HG03103 (cell line): ENCODE measurements at regions not wholly inside any gene's neighbourhood (a gene's known extent, or its start where the extent isn't known, plus 50 kb on each side); places are given as distances from the start of the nearest gene placed in this dataset.

Source experiments
- ATAC-seq: cut with Tn5 transposase; IDR thresholded peaks from one replicate; pipeline ENCODE4 v1.9.1; 2021; ENCODE audit warnings: low read depth; ENCODE audit not compliant: unreplicated experiment

- no peak for ATAC-seq
These were observed 121.3 kb upstream of the HABP2 start for GRCh38 chr10:113431398-113432160.

GRCh38 chr10:113433711-113434110 is 119.1 kb upstream of the HABP2 start:
- ATAC-seq, result no peak

GRCh38 chr10:113434315-113434714 is 118.5 kb upstream of the HABP2 start:
- ATAC-seq, result no peak

- ATAC-seq, result no peak
These were observed 117.9 kb upstream of the HABP2 start for GRCh38 chr10:113434950-113435349.

- ATAC-seq, result no peak
These were observed 117.0 kb upstream of the HABP2 start for GRCh38 chr10:113435881-113436280.

GRCh38 chr10:113436851-113437250 is 116.0 kb upstream of the HABP2 start:
- no peak for ATAC-seq

GRCh38 chr10:113438652-113439051 is 114.2 kb upstream of the HABP2 start:
- no peak for ATAC-seq

GRCh38 chr10:113441220-113441619 is 111.6 kb upstream of the HABP2 start:
- ATAC-seq, result no peak

GRCh38 chr10:113441686-113442270 is 111.1 kb upstream of the HABP2 start:
- ATAC-seq, result no peak

GRCh38 chr10:113442336-113442735 is 110.5 kb upstream of the HABP2 start:
- no peak for ATAC-seq

GRCh38 chr10:113443141-113443925 is 109.5 kb upstream of the HABP2 start:
- no peak for ATAC-seq

- ATAC-seq, result no peak
These were observed 108.0 kb upstream of the HABP2 start for GRCh38 chr10:113444766-113445365.

- ATAC-seq, result no peak
These were observed 107.1 kb upstream of the HABP2 start for GRCh38 chr10:113445736-113446135.

GRCh38 chr10:113446739-113447138 is 106.1 kb upstream of the HABP2 start:
- no peak for ATAC-seq

GRCh38 chr10:113447278-113447677 is 105.6 kb upstream of the HABP2 start:
- no peak for ATAC-seq

- ATAC-seq, result no peak
These were observed 103.7 kb upstream of the HABP2 start for GRCh38 chr10:113449006-113449695.

- ATAC-seq, result no peak
These were observed 102.6 kb upstream of the HABP2 start for GRCh38 chr10:113450046-113450804.

- ATAC-seq, result no peak
These were observed 101.9 kb upstream of the HABP2 start for GRCh38 chr10:113450906-113451305.

GRCh38 chr10:113452146-113452845 is 100.6 kb upstream of the HABP2 start:
- ATAC-seq, result no peak
